Endothelial cell of umbilical vein (primary cell): ENCODE measurements at regions not wholly inside any gene's neighbourhood (a gene's known extent, or its start where the extent isn't known, plus 50 kb on each side); places are given as distances from the start of the nearest gene placed in this dataset.

Source experiments
- BruUV-seq: library from RNA; stranded (reverse); fragments of 400-500 nt; replicated peaks from 2 replicates; lab custom pipeline; 2021; lab: Mats Ljungman, UMichigan
- CTCF ChIA-PET: fragments of 300-600, 350-600 bp; sonication (Branson Sonifier 250); formaldehyde crosslinking; loops from one replicate; lab custom pipeline; 2021; ENCODE audit warnings: antibody characterized with exemption, inconsistent platforms; lab: Charles Lee
- POLR2A ChIA-PET: fragments of 300-600, 350-600 bp; sonication (Branson Sonifier 250); formaldehyde crosslinking; loops from one replicate; lab custom pipeline; 2021; ENCODE audit warnings: antibody characterized with exemption, inconsistent platforms; lab: Charles Lee
- DNase-seq: peaks from one replicate; pipeline ENCODE4 v3.0.0-alpha.2; 2011; ENCODE audit warnings: low read depth, low spot score
- FAIRE-seq: peaks from 2 replicates; lab custom pipeline; 2011; peaks lifted over from hg19 to GRCh38; lab: Jason Lieb, UNC
- H2AFZ ChIP-seq: 2 replicates; pipeline ENCODE4 v1.6.0; 2012; ENCODE audit warnings: low read depth, low read length, control low read depth, inconsistent platforms
- H3K27ac ChIP-seq: 2 replicates; pipeline ENCODE4 v1.5.1; 2011; ENCODE audit warnings: low read depth, mild to moderate bottlenecking, control low read depth, low read length, moderate library complexity; ENCODE audit not compliant: insufficient read depth
- H3K27me3 ChIP-seq, 2 experiments: 2 replicates each; pipeline versions ENCODE4 v1.6.0 to v1.6.1; 2011; ENCODE audit warnings: low read length in 2 of 2, mixed read lengths in 1 of 2; ENCODE audit not compliant: control insufficient read depth in 2 of 2, insufficient read depth in 2 of 2
- H3K36me3 ChIP-seq, 2 experiments: 2 replicates in 1 of 2; 3 replicates in 1 of 2; pipeline ENCODE4 v1.5.1; 2011; ENCODE audit warnings: low read length in 2 of 2, mild to moderate bottlenecking in 1 of 2, moderate library complexity in 1 of 2; ENCODE audit not compliant: control insufficient read depth in 2 of 2, insufficient read depth in 2 of 2; ENCODE audit errors: extremely low read depth in 1 of 2
- H3K4me1 ChIP-seq: 3 replicates; pipeline ENCODE4 v1.5.1; 2011; ENCODE audit warnings: mild to moderate bottlenecking, low read length; ENCODE audit not compliant: control insufficient read depth, insufficient read depth; ENCODE audit errors: extremely low read depth
- H3K4me2 ChIP-seq: 2 replicates; pipeline ENCODE4 v1.6.1; 2011; ENCODE audit warnings: low read length, control low read depth, mixed read lengths; ENCODE audit not compliant: insufficient read depth
- H3K4me3 ChIP-seq, 3 experiments: fragments of 200-600 bp in 1 of 3; sonication (generic), shearing (Covaris generic) in 1 of 3; replicated peaks in 1 of 3; 2 replicates each; pipeline ENCODE4 v1.5.1; 2011 to 2016; ENCODE audit warnings: control low read depth in 3 of 3, low read length in 3 of 3, mild to moderate bottlenecking in 2 of 3, inconsistent platforms in 1 of 3, low read depth in 1 of 3, moderate library complexity in 1 of 3; ENCODE audit not compliant: insufficient read depth in 1 of 3
- H3K79me2 ChIP-seq: 2 replicates; pipeline ENCODE4 v1.6.0; 2012; ENCODE audit warnings: low read length, inconsistent platforms; ENCODE audit not compliant: control insufficient read depth, insufficient read depth
- H3K9ac ChIP-seq: replicated peaks from 2 replicates; pipeline ENCODE3; 2011; ENCODE audit warnings: low read length, control low read depth; ENCODE audit not compliant: insufficient read depth; ENCODE audit errors: extremely low read depth
- H3K9me1 ChIP-seq: replicated peaks from 3 replicates; pipeline ENCODE4 v1.6.0; 2011; ENCODE audit warnings: mild to moderate bottlenecking, low read length; ENCODE audit not compliant: control insufficient read depth, insufficient read depth; ENCODE audit errors: extremely low read depth
- H3K9me3 ChIP-seq: replicated peaks from 2 replicates; pipeline ENCODE4 v1.5.1; 2012; ENCODE audit warnings: low read length, inconsistent platforms; ENCODE audit not compliant: control insufficient read depth, insufficient read depth
- H4K20me1 ChIP-seq: replicated peaks from 2 replicates; pipeline ENCODE3; 2011; ENCODE audit warnings: mild to moderate bottlenecking, low read length; ENCODE audit not compliant: control insufficient read depth, insufficient read depth; ENCODE audit errors: extremely low read depth
- CTCF ChIP-seq, 2 donors: IDR thresholded peaks; 1 replicate in 1 of 2; 2 replicates in 1 of 2; pipeline ENCODE4 v1.5.1; 2011; ENCODE audit warnings: low read length in 2 of 2, mild to moderate bottlenecking in 2 of 2, moderate library complexity in 2 of 2, control low read depth in 1 of 2, inconsistent platforms in 1 of 2, low read depth in 1 of 2; ENCODE audit not compliant: insufficient read depth in 1 of 2; ENCODE audit errors: extremely low read depth in 1 of 2
- EZH2 ChIP-seq: IDR thresholded peaks from 2 replicates; pipeline ENCODE4 v1.6.1; 2012; ENCODE audit warnings: borderline replicate concordance, low read depth, mild to moderate bottlenecking, moderate library complexity, low read length, inconsistent platforms; ENCODE audit not compliant: severe bottlenecking
- FOS ChIP-seq: IDR thresholded peaks from 2 replicates; pipeline ENCODE4 v1.6.1; 2011; ENCODE audit warnings: mild to moderate bottlenecking, low read length, moderate library complexity, borderline replicate concordance; ENCODE audit not compliant: insufficient read depth
- GATA2 ChIP-seq: IDR thresholded peaks from 2 replicates; pipeline ENCODE4 v1.7.0; 2011; ENCODE audit warnings: low read depth, mild to moderate bottlenecking, moderate library complexity, mixed read lengths, low read length; ENCODE audit not compliant: insufficient read length, insufficient read depth
- JUN ChIP-seq: IDR thresholded peaks from 2 replicates; pipeline ENCODE4 v1.6.1; 2011; ENCODE audit warnings: borderline replicate concordance, low read depth; ENCODE audit not compliant: insufficient read length, insufficient read depth
- MAX ChIP-seq: IDR thresholded peaks from 2 replicates; pipeline ENCODE4 v1.6.1; 2011; ENCODE audit not compliant: insufficient read depth, insufficient read length
- MYC ChIP-seq: IDR thresholded peaks from one replicate; pipeline ENCODE4 v1.6.1; 2011; ENCODE audit warnings: mild to moderate bottlenecking, low read depth, low read length
- POLR2A ChIP-seq: IDR thresholded peaks from 2 replicates; pipeline ENCODE4 v1.6.1; 2012; ENCODE audit warnings: low read depth, mild to moderate bottlenecking, control low read depth, low read length
- POLR2AphosphoS5 ChIP-seq: IDR thresholded peaks from 2 replicates; pipeline ENCODE4 v1.6.1; 2012; ENCODE audit warnings: low read depth, mild to moderate bottlenecking, control low read depth, low read length, moderate library complexity; ENCODE audit not compliant: insufficient read depth
- dilution Hi-C: fragments of 300-500 bp; cut with MboI; formaldehyde crosslinking; loops from one replicate; pipeline ENCODE4 v1.15.0; 2019; ENCODE audit warnings: low sequenced_read_pairs; ENCODE audit not compliant: extremely low pct_ligation_motif_present
- intact Hi-C: fragments of 100-400 bp; cut with micrococcal nuclease; formaldehyde crosslinking; loops from one replicate; pipeline ENCODE4 v1.10.0; 2022

GRCh38 chr12:58450868-58451482 is 469.3 kb downstream of the LRIG3 start:
- no peak overlapping the region for H3K4me3 ChIP-seq
- no peak for DNase-seq
- no peak overlapping the region for H2AFZ ChIP-seq
- FAIRE-seq: no peak
- H3K9me3 ChIP-seq: no peaks in the 10 kb centered on the region
- no TSS peak for BruUV-seq
- dilution Hi-C loops: no loop called here
- H3K27me3 ChIP-seq: no peaks in the 10 kb centered on the region
- no peaks in the 10 kb centered on the region for H4K20me1 ChIP-seq
- H3K79me2 ChIP-seq: no peaks in the 10 kb centered on the region
- POLR2A ChIA-PET: no interaction called here
- H3K9me1 ChIP-seq: peaks cover 2% of the 10 kb centered on the region
- H3K36me3 ChIP-seq: no peaks in the 10 kb centered on the region
- H3K27ac ChIP-seq: no peak overlapping the region
- no peak overlapping the region for H3K9ac ChIP-seq
- intact Hi-C loops: no loop called here
- H3K4me2 ChIP-seq: no peak overlapping the region
- CTCF ChIA-PET: no interaction called here
- no peaks in the 10 kb centered on the region for H3K4me1 ChIP-seq
- TF ChIP-seq EZH2: no peak
- TF ChIP-seq JUN: no peak
- no peak for TF ChIP-seq POLR2AphosphoS5
- no peak for TF ChIP-seq CTCF (IDR thresholded peaks at IDR 0.05; ENCODE audit: extremely low read depth in 1 of 2, insufficient read depth in 1 of 2, low read depth in 1 of 2, low read length in 2 of 2)
- no peak for TF ChIP-seq MAX
- TF ChIP-seq MYC: no peak
- no peak for TF ChIP-seq POLR2A
- no peak for TF ChIP-seq GATA2
- no peak for TF ChIP-seq FOS
